Mesendoderm (in vitro differentiated cells): ENCODE measurements at regions not wholly inside any gene's neighbourhood (a gene's known extent, or its start where the extent isn't known, plus 50 kb on each side); places are given as distances from the start of the nearest gene placed in this dataset.
"Not testable (repeated sequence)": the region's sequence is repeated elsewhere in the genome, so short reads cannot be mapped to it uniquely, and the experiment has no call there.

Experiments
- DNase-seq: peaks from one replicate; pipeline ENCODE4 v3.0.0; 2013
- H2AK5ac ChIP-seq: 2 replicates; pipeline ENCODE4 v1.6.1; 2013; ENCODE audit warnings: low read length, inconsistent platforms
- H2BK120ac ChIP-seq: 2 replicates; pipeline ENCODE4 v1.6.1; 2013; ENCODE audit warnings: low read depth, mild to moderate bottlenecking, low read length, moderate library complexity, mixed read lengths
- H2BK15ac ChIP-seq: replicated peaks from 2 replicates; pipeline ENCODE4 v1.6.1; 2013; ENCODE audit warnings: low read depth, mild to moderate bottlenecking, moderate library complexity
- H2BK5ac ChIP-seq: 2 replicates; pipeline ENCODE4 v1.6.1; 2013; ENCODE audit warnings: low read length, inconsistent platforms
- H3K18ac ChIP-seq: 2 replicates; pipeline ENCODE4 v1.6.1; 2013; ENCODE audit warnings: mild to moderate bottlenecking, low read length, mixed read lengths
- H3K23ac ChIP-seq: one replicate; pipeline ENCODE4 v1.6.1; 2013; ENCODE audit warnings: low read length
- H3K27ac ChIP-seq: 2 replicates; pipeline ENCODE4 v1.5.1; 2013; ENCODE audit warnings: low read depth, mild to moderate bottlenecking, inconsistent platforms, low read length, moderate library complexity
- H3K27me3 ChIP-seq: 2 replicates; pipeline ENCODE4 v1.6.1; 2013; ENCODE audit warnings: low read length, control low read depth, mild to moderate bottlenecking, inconsistent platforms; ENCODE audit not compliant: insufficient read depth, poor library complexity
- H3K36me3 ChIP-seq: 2 replicates; pipeline ENCODE4 v1.6.1; 2013; ENCODE audit warnings: low read length, inconsistent platforms; ENCODE audit not compliant: control insufficient read depth, insufficient read depth
- H3K4ac ChIP-seq: one replicate; pipeline ENCODE4 v1.6.1; 2013; ENCODE audit warnings: low read depth, mild to moderate bottlenecking, low read length, moderate library complexity
- H3K4me1 ChIP-seq: 2 replicates; pipeline ENCODE4 v1.6.1; 2013; ENCODE audit warnings: low read depth, low read length, inconsistent platforms; ENCODE audit not compliant: control insufficient read depth
- H3K4me2 ChIP-seq: 2 replicates; pipeline ENCODE4 v1.6.1; 2013; ENCODE audit warnings: low read length
- H3K4me3 ChIP-seq: 2 replicates; pipeline ENCODE4 v1.5.1; 2013; ENCODE audit warnings: mild to moderate bottlenecking, low read length
- H3K56ac ChIP-seq: one replicate; pipeline ENCODE4 v1.6.1; 2013; ENCODE audit warnings: low read length
- H3K79me1 ChIP-seq: 2 replicates; pipeline ENCODE4 v1.6.1; 2013; ENCODE audit warnings: low read length, inconsistent platforms
- H3K79me2 ChIP-seq: 2 replicates; pipeline ENCODE4 v1.6.1; 2013; ENCODE audit warnings: mild to moderate bottlenecking, low read length; ENCODE audit not compliant: control insufficient read depth, insufficient read depth
- H3K9ac ChIP-seq: 2 replicates; pipeline ENCODE4 v1.6.1; 2013; ENCODE audit warnings: low read length, inconsistent platforms
- H4K5ac ChIP-seq: one replicate; pipeline ENCODE4 v1.6.1; 2013; ENCODE audit warnings: low read length
- H4K8ac ChIP-seq: one replicate; pipeline ENCODE4 v1.6.1; 2013; ENCODE audit warnings: low read depth, mild to moderate bottlenecking, control low read depth, low read length, moderate library complexity
- WGBS: extraction: QIAGEN DNeasy Blood & Tissue Kit; methylation state at CpG from one replicate; pipeline ENCODE4 v1.1.7; 2013; ENCODE audit warnings: low lambda C conversion rate, missing lambda C conversion rate; ENCODE audit not compliant: insufficient coverage; ENCODE audit errors: extremely low coverage; 5-methylcytosine and 5-hydroxymethylcytosine counted together

GRCh38 chr6:155529814-155530213 is 74.2 kb upstream of the NOX3 start:
- not testable (repeated sequence) for H3K4ac ChIP-seq, H3K27ac ChIP-seq
- WGBS, result no CpG with 5 or more reads among the region's 7 CpGs

GRCh38 chr6:155528982-155529453 is 73.4 kb upstream of the NOX3 start:
- no CpG with 5 or more reads among the region's 2 CpGs for WGBS

More at GRCh38 chr6:155529814-155530213, 74.2 kb upstream of the NOX3 start:
- not testable (repeated sequence) for H3K79me1 ChIP-seq, H3K36me3 ChIP-seq, H3K79me2 ChIP-seq, H2AK5ac ChIP-seq, H3K56ac ChIP-seq, H3K27me3 ChIP-seq, H3K4me3 ChIP-seq, H3K4me1 ChIP-seq, H4K8ac ChIP-seq, DNase-seq, H4K5ac ChIP-seq, H3K4me2 ChIP-seq, H2BK5ac ChIP-seq, H2BK15ac ChIP-seq, H3K18ac ChIP-seq, H2BK120ac ChIP-seq, H3K9ac ChIP-seq, H3K23ac ChIP-seq

GRCh38 chr6:155528335-155528734 is 72.7 kb upstream of the NOX3 start:
- Histone ChIP-seq H3K27ac (no peak overlapping the region), H3K4me3 (no peak overlapping the region), H3K27me3 (no peaks in the 10 kb centered on the region), H2BK120ac (no peak overlapping the region), H3K23ac (no peak overlapping the region), H3K79me1 (no peaks in the 10 kb centered on the region), H2AK5ac (no peak overlapping the region), H3K4me2 (no peak overlapping the region), H4K5ac (no peak overlapping the region), H3K4me1 (no peaks in the 10 kb centered on the region), H3K9ac (no peak overlapping the region), H2BK5ac (no peak overlapping the region), H2BK15ac (no peak overlapping the region), H3K36me3 (no peaks in the 10 kb centered on the region), H3K18ac (no peak overlapping the region), H3K79me2 (no peaks in the 10 kb centered on the region), H4K8ac (no peak overlapping the region), H3K56ac (no peak overlapping the region), H3K4ac (no peak overlapping the region)
- no peak for DNase-seq
- WGBS, result no CpG with 5 or more reads among the region's 1 CpG

More at GRCh38 chr6:155528982-155529453, 73.4 kb upstream of the NOX3 start:
- H3K9ac ChIP-seq, result no peak overlapping the region
- no peaks in the 10 kb centered on the region for H3K4me1 ChIP-seq
- no peak overlapping the region for H3K27ac ChIP-seq
- no peak overlapping the region for H3K18ac ChIP-seq
- DNase-seq, result peak; percentile 28
- no peak overlapping the region for H2BK5ac ChIP-seq
- no peak overlapping the region for H4K5ac ChIP-seq
- H3K56ac ChIP-seq, result no peak overlapping the region
- no peaks in the 10 kb centered on the region for H3K79me1 ChIP-seq
- H3K4me2 ChIP-seq, result no peak overlapping the region
- H2AK5ac ChIP-seq, result no peak overlapping the region
- H2BK120ac ChIP-seq, result no peak overlapping the region
- no peak overlapping the region for H3K4ac ChIP-seq
- H3K36me3 ChIP-seq, result no peaks in the 10 kb centered on the region
- no peak overlapping the region for H3K4me3 ChIP-seq
- H3K79me2 ChIP-seq, result no peaks in the 10 kb centered on the region
- no peaks in the 10 kb centered on the region for H3K27me3 ChIP-seq
- H4K8ac ChIP-seq, result no peak overlapping the region
- no peak overlapping the region for H3K23ac ChIP-seq
- H2BK15ac ChIP-seq, result no peak overlapping the region

GRCh38 chr6:155527443-155527842 is 71.8 kb upstream of the NOX3 start:
- WGBS, result no CpG with 5 or more reads among the region's 3 CpGs
- no peak overlapping the region for H3K9ac ChIP-seq

GRCh38 chr6:155523821-155524651 is 68.4 kb upstream of the NOX3 start:
- Histone ChIP-seq H3K4me3 (no peak overlapping the region), H2BK120ac (no peak overlapping the region), H4K5ac (no peak overlapping the region), H3K27ac (no peak overlapping the region), H3K18ac (no peak overlapping the region), H2AK5ac (no peak overlapping the region), H3K36me3 (no peaks in the 10 kb centered on the region), H3K4me1 (no peaks in the 10 kb centered on the region), H2BK5ac (no peak overlapping the region), H2BK15ac (no peak overlapping the region), H3K23ac (no peak overlapping the region), H3K4me2 (no peak overlapping the region), H3K79me2 (no peaks in the 10 kb centered on the region), H3K27me3 (no peaks in the 10 kb centered on the region), H3K79me1 (no peaks in the 10 kb centered on the region), H4K8ac (no peak overlapping the region), H3K4ac (no peak overlapping the region), H3K56ac (no peak overlapping the region), H3K9ac (no peak overlapping the region)
- WGBS, result no CpG with 5 or more reads among the region's 9 CpGs
- peak; percentile 76 for DNase-seq

More at GRCh38 chr6:155527443-155527842, 71.8 kb upstream of the NOX3 start:
- Histone ChIP-seq H3K4me1 (no peaks in the 10 kb centered on the region), H4K5ac (no peak overlapping the region), H3K79me1 (no peaks in the 10 kb centered on the region), H3K79me2 (no peaks in the 10 kb centered on the region), H3K4me2 (no peak overlapping the region), H3K4ac (no peak overlapping the region), H2BK5ac (no peak overlapping the region), H3K56ac (no peak overlapping the region), H3K18ac (no peak overlapping the region), H4K8ac (no peak overlapping the region), H3K27me3 (no peaks in the 10 kb centered on the region), H3K36me3 (no peaks in the 10 kb centered on the region), H3K23ac (no peak overlapping the region), H2AK5ac (no peak overlapping the region), H2BK120ac (no peak overlapping the region), H3K4me3 (no peak overlapping the region), H3K27ac (no peak overlapping the region), H2BK15ac (no peak overlapping the region)
- DNase-seq, result no peak

GRCh38 chr6:155521719-155522118 is 66.1 kb upstream of the NOX3 start:
- Histone ChIP-seq H4K5ac (no peak overlapping the region), H3K79me2 (no peaks in the 10 kb centered on the region), H3K36me3 (no peaks in the 10 kb centered on the region), H3K23ac (no peak overlapping the region), H2BK15ac (no peak overlapping the region), H3K27me3 (no peaks in the 10 kb centered on the region), H2BK120ac (no peak overlapping the region), H3K56ac (no peak overlapping the region), H2BK5ac (no peak overlapping the region), H3K4me1 (no peaks in the 10 kb centered on the region), H3K4me3 (no peak overlapping the region), H3K4me2 (no peak overlapping the region), H3K27ac (no peak overlapping the region), H3K79me1 (no peaks in the 10 kb centered on the region), H4K8ac (no peak overlapping the region), H3K4ac (no peak overlapping the region), H2AK5ac (no peak overlapping the region), H3K9ac (no peak overlapping the region), H3K18ac (no peak overlapping the region)
- DNase-seq, result no peak
